ENCODE measurements at regions not wholly inside any gene's neighbourhood (a gene's known extent, or its start where the extent isn't known, plus 50 kb on each side); places are given as distances from the start of the nearest gene placed in this dataset.

GRCh38 chr4:112910109-112910736 lies 139.2 kb upstream of the ANK2 start:
- peak; percentile 70 for TF ChIP-seq CTCF (IDR thresholded peaks at IDR 0.05)
- peaks cover 3% of the 10 kb centered on the region for H3K36me3 Mint-ChIP-seq (ENCODE audit: low read depth)
- H3K27me3 Mint-ChIP-seq (ENCODE audit: low read depth), result no peaks in the 10 kb centered on the region
- H3K9me3 Mint-ChIP-seq (ENCODE audit: low read depth), result no peaks in the 10 kb centered on the region
- H3K4me1 Mint-ChIP-seq (ENCODE audit: low read depth), result peaks cover 17% of the 10 kb centered on the region
- peak overlapping the region; percentile 33 for H3K27ac Mint-ChIP-seq (ENCODE audit: unreplicated experiment)
- no peak for DNase-seq (ENCODE audit: low spot score)
- peak overlapping the region; percentile 60 for H3K4me3 Mint-ChIP-seq (ENCODE audit: unreplicated experiment)

DNA sequence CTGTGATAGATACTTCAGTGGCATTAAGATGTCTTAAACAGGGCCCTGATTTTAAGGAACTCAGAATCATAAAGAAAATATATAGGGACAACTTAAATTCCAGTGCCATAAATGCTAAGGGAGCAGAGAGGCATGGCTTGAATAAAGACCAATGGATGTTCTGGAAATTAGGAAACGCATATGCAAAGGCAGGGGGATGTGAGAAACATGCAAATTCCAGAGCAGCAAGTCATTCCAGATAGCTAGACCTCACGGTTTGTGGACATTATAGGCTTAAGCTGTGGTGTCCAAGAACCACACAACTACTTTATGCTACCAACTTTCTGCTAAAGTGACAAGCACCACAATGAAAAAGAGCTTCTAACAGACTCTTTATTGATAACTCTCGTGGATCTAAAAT lies 132.6 kb upstream of the ANK2 start:
- H3K36me3 Mint-ChIP-seq (ENCODE audit: low read depth), result no peaks in the 10 kb centered on the region
- peaks cover 7% of the 10 kb centered on the region for H3K4me1 Mint-ChIP-seq (ENCODE audit: low read depth)
- no peak overlapping the region for H3K27ac Mint-ChIP-seq (ENCODE audit: unreplicated experiment)
- no peak for DNase-seq (ENCODE audit: low spot score)
- TF ChIP-seq CTCF (IDR thresholded peaks at IDR 0.05), result no peak
- no peak overlapping the region for H3K4me3 Mint-ChIP-seq (ENCODE audit: unreplicated experiment)
- H3K27me3 Mint-ChIP-seq (ENCODE audit: low read depth), result no peaks in the 10 kb centered on the region
- no peaks in the 10 kb centered on the region for H3K9me3 Mint-ChIP-seq (ENCODE audit: low read depth)

DNA sequence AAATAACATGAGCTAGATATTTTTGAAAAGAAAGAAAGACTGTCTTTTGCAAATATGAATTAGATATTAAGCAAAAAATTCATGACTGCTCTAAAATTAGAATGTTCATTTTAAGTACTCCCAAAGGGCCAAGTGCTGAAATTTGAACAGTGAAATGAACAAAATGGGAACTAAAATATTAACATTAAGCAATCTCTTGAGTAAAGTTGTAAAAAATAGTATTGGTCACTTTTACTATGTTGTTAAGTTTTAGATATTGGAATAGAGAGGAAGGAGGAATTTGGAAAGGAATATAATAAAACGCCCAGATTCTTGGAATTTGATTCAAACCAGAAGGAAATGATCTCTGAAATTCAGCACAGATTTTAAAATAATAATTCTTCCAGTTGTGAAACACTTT lies 125.9 kb upstream of the ANK2 start:
- Mint-ChIP-seq H3K4me3 (ENCODE audit: unreplicated experiment) (no peak overlapping the region), H3K4me1 (ENCODE audit: low read depth) (peaks cover 12% of the 10 kb centered on the region), H3K27ac (ENCODE audit: unreplicated experiment) (no peak overlapping the region), H3K36me3 (ENCODE audit: low read depth) (no peaks in the 10 kb centered on the region), H3K9me3 (ENCODE audit: low read depth) (no peaks in the 10 kb centered on the region), H3K27me3 (ENCODE audit: low read depth) (no peaks in the 10 kb centered on the region)
- no peak for DNase-seq (ENCODE audit: low spot score)
- TF ChIP-seq CTCF (IDR thresholded peaks at IDR 0.05), result no peak

GRCh38 chr4:112926819-112927218 lies 122.6 kb upstream of the ANK2 start:
- Mint-ChIP-seq H3K27ac (ENCODE audit: unreplicated experiment) (no peak overlapping the region), H3K4me3 (ENCODE audit: unreplicated experiment) (no peak overlapping the region), H3K4me1 (ENCODE audit: low read depth) (peaks cover 12% of the 10 kb centered on the region), H3K9me3 (ENCODE audit: low read depth) (no peaks in the 10 kb centered on the region), H3K27me3 (ENCODE audit: low read depth) (no peaks in the 10 kb centered on the region), H3K36me3 (ENCODE audit: low read depth) (peaks cover 3% of the 10 kb centered on the region)
- DNase-seq (ENCODE audit: low spot score), result no peak
- no peak for TF ChIP-seq CTCF (IDR thresholded peaks at IDR 0.05)

- H3K27me3 Mint-ChIP-seq (ENCODE audit: low read depth), result no peaks in the 10 kb centered on the region
- TF ChIP-seq CTCF (IDR thresholded peaks at IDR 0.05), result no peak
- peaks cover 12% of the 10 kb centered on the region for H3K4me1 Mint-ChIP-seq (ENCODE audit: low read depth)
- H3K27ac Mint-ChIP-seq (ENCODE audit: unreplicated experiment), result no peak overlapping the region
- H3K4me3 Mint-ChIP-seq (ENCODE audit: unreplicated experiment), result no peak overlapping the region
- H3K9me3 Mint-ChIP-seq (ENCODE audit: low read depth), result no peaks in the 10 kb centered on the region
- H3K36me3 Mint-ChIP-seq (ENCODE audit: low read depth), result peaks cover 3% of the 10 kb centered on the region
- DNase-seq (ENCODE audit: low spot score), result no peak
These were observed 121.9 kb upstream of the ANK2 start for GRCh38 chr4:112927544-112927943.

All from chondrocyte (in vitro differentiated cells).